HepG2 (cell line): ENCODE measurements at regions not wholly inside any gene's neighbourhood (a gene's known extent, or its start where the extent isn't known, plus 50 kb on each side); places are given as distances from the start of the nearest gene placed in this dataset.
A peak's percentile ranks its signal among the peaks of the same experiment; 100 is the strongest.

Source experiments
- ATAC-seq: fragments of 200-7000 bp; cut with Tn5 transposase; 3 replicates; pipeline ENCODE4 v1.9.1; 2020; ENCODE audit warnings: mild to moderate bottlenecking, moderate library complexity
- BruUV-seq: library from RNA; stranded (reverse); fragments of 400-500 nt; replicated peaks from 2 replicates; lab custom pipeline; 2021; lab: Mats Ljungman, UMichigan
- CTCF ChIA-PET: fragments of 300-600 bp; formaldehyde crosslinking; extraction: SDS; loops from one replicate; lab custom pipeline; 2021; ENCODE audit warnings: low total read pairs, inconsistent platforms, low intra/inter-chr PET ratio; lab: Yijun Ruan, JAX
- POLR2A ChIA-PET: fragments of 350-600 bp; sonication (Branson Sonifier 250); formaldehyde crosslinking; loops from one replicate; lab custom pipeline; 2020; ENCODE audit warnings: antibody characterized with exemption, inconsistent platforms; lab: Yijun Ruan, JAX
- DNase-seq: peaks from one replicate; pipeline ENCODE4 v3.0.0-alpha.2; 2015; ENCODE audit warnings: low spot score
- FAIRE-seq: peaks from 3 replicates; lab custom pipeline; 2011; peaks lifted over from hg19 to GRCh38; lab: Jason Lieb, UNC
- H2AFZ ChIP-seq: one replicate; pipeline ENCODE4 v1.6.1; 2011; ENCODE audit warnings: low read length, inconsistent platforms
- H3K27ac ChIP-seq: fragments of 300-600 bp; 3 replicates; pipeline ENCODE4 v1.8.0; 2011; ENCODE audit warnings: mixed run types, mild to moderate bottlenecking, mixed read lengths, low read length, inconsistent platforms; ENCODE audit not compliant: insufficient read depth; ENCODE audit errors: extremely low read length
- H3K27me3 ChIP-seq, 2 experiments: fragments of 200-600 bp in 1 of 2; 2 replicates in 1 of 2; 3 replicates in 1 of 2; pipeline versions ENCODE4 v1.6.0 to v1.8.0; 2011; ENCODE audit warnings: low read length in 2 of 2, mild to moderate bottlenecking in 2 of 2, moderate library complexity in 2 of 2, inconsistent platforms in 1 of 2; ENCODE audit not compliant: insufficient read depth in 2 of 2, control insufficient read depth in 1 of 2
- H3K36me3 ChIP-seq, 2 experiments: fragments of 200-600 bp in 1 of 2; replicated peaks in 1 of 2; 2 replicates in 1 of 2; 3 replicates in 1 of 2; pipeline versions ENCODE4 v1.5.1 to v1.8.0; 2011; ENCODE audit warnings: low read length in 2 of 2, inconsistent platforms in 1 of 2; ENCODE audit not compliant: insufficient read depth in 2 of 2, control insufficient read depth in 1 of 2
- H3K4me1 ChIP-seq: 2 replicates; pipeline ENCODE4 v1.5.1; 2012; ENCODE audit warnings: low read length, inconsistent platforms; ENCODE audit not compliant: insufficient read depth
- H3K4me2 ChIP-seq: 2 replicates; pipeline ENCODE4 v1.6.0; 2011; ENCODE audit warnings: low read depth, low read length, inconsistent platforms
- H3K4me3 ChIP-seq, 3 experiments: fragments of 200-600 bp in 1 of 3; sonication (generic), shearing (Covaris generic) in 1 of 3; replicated peaks in 1 of 3; 2 replicates each; pipeline ENCODE4 v1.5.1; 2011 to 2016; ENCODE audit warnings: low read length in 3 of 3, inconsistent platforms in 2 of 3, low read depth in 2 of 3, mild to moderate bottlenecking in 2 of 3, control low read depth in 1 of 3, mixed read lengths in 1 of 3; ENCODE audit not compliant: insufficient read depth in 1 of 3
- H3K79me2 ChIP-seq: one replicate; pipeline ENCODE4 v1.6.1; 2011; ENCODE audit warnings: low read length, inconsistent platforms; ENCODE audit not compliant: insufficient read depth
- H3K9ac ChIP-seq: 2 replicates; pipeline ENCODE4 v1.6.0; 2011; ENCODE audit warnings: mild to moderate bottlenecking, low read depth, low read length, inconsistent platforms; ENCODE audit not compliant: insufficient read depth
- H3K9me3 ChIP-seq: 2 replicates; pipeline ENCODE4 v1.5.1; 2012; ENCODE audit warnings: mild to moderate bottlenecking, low read length
- H4K20me1 ChIP-seq: 2 replicates; pipeline ENCODE4 v1.6.0; 2011; ENCODE audit warnings: inconsistent platforms, mild to moderate bottlenecking, low read length, moderate library complexity; ENCODE audit not compliant: insufficient read depth
- AGO2 ChIP-seq: fragments of 200-400 bp; formaldehyde crosslinking; optimal IDR thresholded peaks from 2 replicates; pipeline ENCODE3; 2017; ENCODE audit warnings: mild to moderate bottlenecking, low read depth, low read length, moderate library complexity
- EEA1 ChIP-seq: sonication (generic); formaldehyde crosslinking; IDR thresholded peaks from 2 replicates; pipeline ENCODE4 v1.5.1; 2020; ENCODE audit warnings: mild to moderate bottlenecking, missing genetic modification reagents, borderline replicate concordance
- FOXM1 ChIP-seq: sonication (generic); formaldehyde crosslinking; IDR thresholded peaks from 2 replicates; pipeline ENCODE4 v1.5.0; 2020; ENCODE audit warnings: missing genetic modification reagents
- KDM4B ChIP-seq: sonication (generic); formaldehyde crosslinking; IDR thresholded peaks from 2 replicates; pipeline ENCODE4 v1.4.0; 2020; ENCODE audit warnings: missing genetic modification reagents
- RARA ChIP-seq: IDR thresholded peaks from 2 replicates; pipeline ENCODE4 v1.6.1; 2016; ENCODE audit warnings: missing genetic modification reagents, missing compliant biosample characterization
- RBM39 ChIP-seq: fragments of 200-400 bp; formaldehyde crosslinking; IDR thresholded peaks from one replicate; pipeline ENCODE4 v1.6.1; 2018; ENCODE audit warnings: antibody characterized with exemption, mild to moderate bottlenecking, low read depth, low read length; ENCODE audit not compliant: poor library complexity, severe bottlenecking
- REPIN1 ChIP-seq: sonication (generic); formaldehyde crosslinking; IDR thresholded peaks from 2 replicates; pipeline ENCODE4 v1.8.0; 2022; ENCODE audit warnings: missing genetic modification reagents, low read depth, mild to moderate bottlenecking, borderline replicate concordance
- SALL1 ChIP-seq: sonication (generic); formaldehyde crosslinking; IDR thresholded peaks from 2 replicates; pipeline ENCODE4 v1.8.0; 2022; ENCODE audit warnings: mild to moderate bottlenecking, missing genetic modification reagents
- SIN3A ChIP-seq: IDR thresholded peaks from 2 replicates; pipeline ENCODE4 v1.6.1; 2011; ENCODE audit warnings: low read depth, mild to moderate bottlenecking, control low read depth, low read length, borderline replicate concordance
- SMARCE1 ChIP-seq: fragments of 450-650 bp; IDR thresholded peaks from 2 replicates; pipeline ENCODE4 v1.6.1; 2017; ENCODE audit warnings: borderline replicate concordance
- SOX6 ChIP-seq, 2 experiments: fragments of 450-650 bp in 1 of 2; sonication (generic) in 1 of 2; formaldehyde crosslinking in 1 of 2; IDR thresholded peaks; 2 replicates each; pipeline versions ENCODE4 v1.4.0 to v1.6.1; 2017 to 2020; ENCODE audit warnings: antibody characterized with exemption in 1 of 2, mild to moderate bottlenecking in 1 of 2, missing genetic modification reagents in 1 of 2
- ZKSCAN5 ChIP-seq: sonication (generic); formaldehyde crosslinking; IDR thresholded peaks from 2 replicates; pipeline ENCODE4 v1.5.1; 2020; ENCODE audit warnings: mild to moderate bottlenecking, missing genetic modification reagents
- ZNF326 ChIP-seq: sonication (generic); formaldehyde crosslinking; IDR thresholded peaks from 2 replicates; pipeline ENCODE4 v1.4.0; 2020; ENCODE audit warnings: missing genetic modification reagents, borderline replicate concordance
- WGBS: methylation state at CpG from one replicate; pipeline ENCODE4 v1.1.6; 2017; ENCODE audit warnings: low lambda C conversion rate; 5-methylcytosine and 5-hydroxymethylcytosine counted together
- in situ Hi-C: cut with HindIII; loops from 2 replicates; pipeline ENCODE4 v1.10.0; 2017; ENCODE audit warnings: low pct_unique_long_range_greater_than_20kb; ENCODE audit not compliant: extremely low pct_ligation_motif_present
- intact Hi-C: fragments of 100-400 bp; cut with micrococcal nuclease; formaldehyde crosslinking; loops from one replicate; pipeline ENCODE4 v1.10.0; 2022; ENCODE audit not compliant: unreplicated experiment
- TF ChIP-seq, protein P1 (sequence below): sonication (generic); formaldehyde crosslinking; conservative IDR thresholded peaks from 2 replicates; pipeline ENCODE4 v1.8.0; 2022; ENCODE audit warnings: missing genetic modification reagents
- TF ChIP-seq, protein P2 (sequence below): IDR thresholded peaks from 2 replicates; pipeline ENCODE4 v1.6.1; 2016; ENCODE audit warnings: low read depth, borderline replicate concordance
- TF ChIP-seq, protein P3 (sequence below): sonication (generic); formaldehyde crosslinking; IDR thresholded peaks from 2 replicates; pipeline ENCODE4 v1.4.0; 2020; ENCODE audit warnings: mild to moderate bottlenecking, missing genetic modification reagents

DNA sequence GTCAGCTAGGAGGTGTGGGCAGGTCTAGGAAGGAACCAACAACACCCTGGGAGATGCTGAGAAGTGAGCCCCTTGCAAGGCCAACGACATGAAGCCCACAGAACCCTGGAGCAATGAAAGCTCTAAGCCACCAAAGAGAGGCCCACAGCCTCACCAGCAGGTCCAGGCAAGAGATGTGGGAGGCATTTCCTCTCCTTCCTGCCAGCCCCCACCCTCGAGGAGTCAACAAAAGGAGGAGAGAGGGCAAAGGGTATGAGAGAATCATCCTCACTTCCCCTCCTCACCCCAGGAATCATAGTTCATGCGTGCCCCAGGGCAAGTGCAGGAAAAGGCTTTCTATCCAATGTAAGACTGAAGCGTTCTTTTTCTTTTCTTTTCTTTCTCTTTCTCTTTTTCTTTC is 195.8 kb downstream of the SHQ1 start:
- TF ChIP-seq ZKSCAN5, result peak; percentile 93; the same call in 1 of the 2 replicates
- TF ChIP-seq RARA, result 0 out of 2 replicates have a peak, but pooled peaks have one; percentile 7
- 0 out of 2 replicates have a peak, but pooled peaks have one; percentile 15 for TF ChIP-seq SALL1
- TF ChIP-seq, protein P1, sequence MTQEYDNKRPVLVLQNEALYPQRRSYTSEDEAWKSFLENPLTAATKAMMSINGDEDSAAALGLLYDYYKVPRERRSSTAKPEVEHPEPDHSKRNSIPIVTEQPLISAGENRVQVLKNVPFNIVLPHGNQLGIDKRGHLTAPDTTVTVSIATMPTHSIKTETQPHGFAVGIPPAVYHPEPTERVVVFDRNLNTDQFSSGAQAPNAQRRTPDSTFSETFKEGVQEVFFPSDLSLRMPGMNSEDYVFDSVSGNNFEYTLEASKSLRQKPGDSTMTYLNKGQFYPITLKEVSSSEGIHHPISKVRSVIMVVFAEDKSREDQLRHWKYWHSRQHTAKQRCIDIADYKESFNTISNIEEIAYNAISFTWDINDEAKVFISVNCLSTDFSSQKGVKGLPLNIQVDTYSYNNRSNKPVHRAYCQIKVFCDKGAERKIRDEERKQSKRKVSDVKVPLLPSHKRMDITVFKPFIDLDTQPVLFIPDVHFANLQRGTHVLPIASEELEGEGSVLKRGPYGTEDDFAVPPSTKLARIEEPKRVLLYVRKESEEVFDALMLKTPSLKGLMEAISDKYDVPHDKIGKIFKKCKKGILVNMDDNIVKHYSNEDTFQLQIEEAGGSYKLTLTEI (CRISPR knock-in tag), result no peak
- no peak for TF ChIP-seq ZNF326 (CRISPR knock-in tag)
- TF ChIP-seq FOXM1 (CRISPR knock-in tag), result no peak
- ChIA-PET POLR2A (no interaction called here), CTCF (no interaction called here)
- no peaks in the 10 kb centered on the region for H3K36me3 ChIP-seq
- H3K4me3 ChIP-seq, result no peak overlapping the region
- H2AFZ ChIP-seq, result no peak overlapping the region
- H3K4me1 ChIP-seq, result peaks cover 15% of the 10 kb centered on the region
- no peak overlapping the region for H3K9ac ChIP-seq
- ATAC-seq, result peak; percentile 39; the same call in 2 of the 3 replicates
- FAIRE-seq, result no peak
- no TSS peak for BruUV-seq
- H3K27me3 ChIP-seq, result no peaks in the 10 kb centered on the region
- intact Hi-C loops, result no loop called here
- no peaks in the 10 kb centered on the region for H4K20me1 ChIP-seq
- H3K27ac ChIP-seq, result no peak overlapping the region
- in situ Hi-C loops, result no loop called here
- no peak for DNase-seq
- no peaks in the 10 kb centered on the region for H3K9me3 ChIP-seq
- no peaks in the 10 kb centered on the region for H3K79me2 ChIP-seq
- H3K4me2 ChIP-seq, result no peak overlapping the region
- WGBS, result 20% methylated on average over 4 of the region's 4 CpGs

DNA sequence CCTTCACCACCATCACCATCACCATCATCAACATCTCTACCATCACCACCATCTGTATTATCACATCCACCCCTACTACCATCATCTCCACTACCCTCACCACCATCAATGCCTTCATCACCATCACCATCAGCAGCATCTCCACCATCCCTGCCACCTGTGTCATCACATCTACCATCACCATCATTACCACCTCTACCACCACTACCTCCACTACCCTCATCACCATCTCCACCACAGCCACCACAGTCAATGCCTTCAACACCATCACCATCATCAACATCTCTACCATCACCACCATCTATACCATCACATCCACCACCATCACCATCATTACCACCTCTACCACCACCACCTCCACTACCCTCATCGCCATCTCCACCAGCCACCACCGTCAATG is 196.7 kb downstream of the SHQ1 start:
- ATAC-seq, result no peak
- H3K4me3 ChIP-seq, result no peak overlapping the region
- H3K9me3 ChIP-seq, result no peaks in the 10 kb centered on the region
- DNase-seq, result no peak
- no peaks in the 10 kb centered on the region for H3K27me3 ChIP-seq
- H3K4me2 ChIP-seq, result no peak overlapping the region
- ChIA-PET POLR2A (no interaction called here), CTCF (no interaction called here)
- intact Hi-C loops (no loop called here), in situ Hi-C loops (no loop called here)
- no peaks in the 10 kb centered on the region for H3K36me3 ChIP-seq
- H3K27ac ChIP-seq, result no peak overlapping the region
- no TSS peak for BruUV-seq
- H4K20me1 ChIP-seq, result no peaks in the 10 kb centered on the region
- 54% methylated on average over 2 of the region's 2 CpGs for WGBS
- H3K9ac ChIP-seq, result no peak overlapping the region
- peaks cover 13% of the 10 kb centered on the region for H3K4me1 ChIP-seq
- no peak for FAIRE-seq
- no peaks in the 10 kb centered on the region for H3K79me2 ChIP-seq
- no peak overlapping the region for H2AFZ ChIP-seq
- TF ChIP-seq SOX6 (IDR thresholded peaks at IDR 0.05) (peak; percentile 18; the same call in 1 of the 2 replicates), SOX6 (CRISPR knock-in tag; IDR thresholded peaks at IDR 0.05) (no peak), AGO2 (no peak), SMARCE1 (no peak), SIN3A (no peak), RBM39 (no peak), REPIN1 (CRISPR knock-in tag) (no peak), EEA1 (CRISPR knock-in tag) (no peak), KDM4B (CRISPR knock-in tag) (no peak)
- TF ChIP-seq, protein P2, sequence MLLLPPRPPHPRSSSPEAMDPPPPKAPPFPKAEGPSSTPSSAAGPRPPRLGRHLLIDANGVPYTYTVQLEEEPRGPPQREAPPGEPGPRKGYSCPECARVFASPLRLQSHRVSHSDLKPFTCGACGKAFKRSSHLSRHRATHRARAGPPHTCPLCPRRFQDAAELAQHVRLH (CRISPR knock-in tag), result no peak
- TF ChIP-seq, protein P3, sequence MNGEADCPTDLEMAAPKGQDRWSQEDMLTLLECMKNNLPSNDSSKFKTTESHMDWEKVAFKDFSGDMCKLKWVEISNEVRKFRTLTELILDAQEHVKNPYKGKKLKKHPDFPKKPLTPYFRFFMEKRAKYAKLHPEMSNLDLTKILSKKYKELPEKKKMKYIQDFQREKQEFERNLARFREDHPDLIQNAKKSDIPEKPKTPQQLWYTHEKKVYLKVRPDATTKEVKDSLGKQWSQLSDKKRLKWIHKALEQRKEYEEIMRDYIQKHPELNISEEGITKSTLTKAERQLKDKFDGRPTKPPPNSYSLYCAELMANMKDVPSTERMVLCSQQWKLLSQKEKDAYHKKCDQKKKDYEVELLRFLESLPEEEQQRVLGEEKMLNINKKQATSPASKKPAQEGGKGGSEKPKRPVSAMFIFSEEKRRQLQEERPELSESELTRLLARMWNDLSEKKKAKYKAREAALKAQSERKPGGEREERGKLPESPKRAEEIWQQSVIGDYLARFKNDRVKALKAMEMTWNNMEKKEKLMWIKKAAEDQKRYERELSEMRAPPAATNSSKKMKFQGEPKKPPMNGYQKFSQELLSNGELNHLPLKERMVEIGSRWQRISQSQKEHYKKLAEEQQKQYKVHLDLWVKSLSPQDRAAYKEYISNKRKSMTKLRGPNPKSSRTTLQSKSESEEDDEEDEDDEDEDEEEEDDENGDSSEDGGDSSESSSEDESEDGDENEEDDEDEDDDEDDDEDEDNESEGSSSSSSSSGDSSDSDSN (CRISPR knock-in tag), result no peak
